HepG2 (cell line): ENCODE measurements at regions not wholly inside any gene's neighbourhood (a gene's known extent, or its start where the extent isn't known, plus 50 kb on each side); places are given as distances from the start of the nearest gene placed in this dataset.

Source experiments
- ATAC-seq: fragments of 200-7000 bp; cut with Tn5 transposase; 3 replicates; pipeline ENCODE4 v1.9.1; 2020; ENCODE audit warnings: mild to moderate bottlenecking, moderate library complexity
- BruUV-seq: library from RNA; stranded (reverse); fragments of 400-500 nt; replicated peaks from 2 replicates; lab custom pipeline; 2021; lab: Mats Ljungman, UMichigan
- CTCF ChIA-PET: fragments of 300-600 bp; formaldehyde crosslinking; extraction: SDS; loops from one replicate; lab custom pipeline; 2021; ENCODE audit warnings: low total read pairs, inconsistent platforms, low intra/inter-chr PET ratio; lab: Yijun Ruan, JAX
- POLR2A ChIA-PET: fragments of 350-600 bp; sonication (Branson Sonifier 250); formaldehyde crosslinking; loops from one replicate; lab custom pipeline; 2020; ENCODE audit warnings: antibody characterized with exemption, inconsistent platforms; lab: Yijun Ruan, JAX
- DNase-seq: peaks from one replicate; pipeline ENCODE4 v3.0.0-alpha.2; 2015; ENCODE audit warnings: low spot score
- FAIRE-seq: peaks from 3 replicates; lab custom pipeline; 2011; peaks lifted over from hg19 to GRCh38; lab: Jason Lieb, UNC
- H2AFZ ChIP-seq: one replicate; pipeline ENCODE4 v1.6.1; 2011; ENCODE audit warnings: low read length, inconsistent platforms
- H3K27ac ChIP-seq: fragments of 300-600 bp; 3 replicates; pipeline ENCODE4 v1.8.0; 2011; ENCODE audit warnings: mixed run types, mild to moderate bottlenecking, mixed read lengths, low read length, inconsistent platforms; ENCODE audit not compliant: insufficient read depth; ENCODE audit errors: extremely low read length
- H3K27me3 ChIP-seq, 2 experiments: fragments of 200-600 bp in 1 of 2; 2 replicates in 1 of 2; 3 replicates in 1 of 2; pipeline versions ENCODE4 v1.6.0 to v1.8.0; 2011; ENCODE audit warnings: low read length in 2 of 2, mild to moderate bottlenecking in 2 of 2, moderate library complexity in 2 of 2, inconsistent platforms in 1 of 2; ENCODE audit not compliant: insufficient read depth in 2 of 2, control insufficient read depth in 1 of 2
- H3K36me3 ChIP-seq, 2 experiments: fragments of 200-600 bp in 1 of 2; replicated peaks in 1 of 2; 2 replicates in 1 of 2; 3 replicates in 1 of 2; pipeline versions ENCODE4 v1.5.1 to v1.8.0; 2011; ENCODE audit warnings: low read length in 2 of 2, inconsistent platforms in 1 of 2; ENCODE audit not compliant: insufficient read depth in 2 of 2, control insufficient read depth in 1 of 2
- H3K4me1 ChIP-seq: 2 replicates; pipeline ENCODE4 v1.5.1; 2012; ENCODE audit warnings: low read length, inconsistent platforms; ENCODE audit not compliant: insufficient read depth
- H3K4me2 ChIP-seq: 2 replicates; pipeline ENCODE4 v1.6.0; 2011; ENCODE audit warnings: low read depth, low read length, inconsistent platforms
- H3K4me3 ChIP-seq, 3 experiments: fragments of 200-600 bp in 1 of 3; sonication (generic), shearing (Covaris generic) in 1 of 3; replicated peaks in 1 of 3; 2 replicates each; pipeline ENCODE4 v1.5.1; 2011 to 2016; ENCODE audit warnings: low read length in 3 of 3, inconsistent platforms in 2 of 3, low read depth in 2 of 3, mild to moderate bottlenecking in 2 of 3, control low read depth in 1 of 3, mixed read lengths in 1 of 3; ENCODE audit not compliant: insufficient read depth in 1 of 3
- H3K79me2 ChIP-seq: one replicate; pipeline ENCODE4 v1.6.1; 2011; ENCODE audit warnings: low read length, inconsistent platforms; ENCODE audit not compliant: insufficient read depth
- H3K9ac ChIP-seq: 2 replicates; pipeline ENCODE4 v1.6.0; 2011; ENCODE audit warnings: mild to moderate bottlenecking, low read depth, low read length, inconsistent platforms; ENCODE audit not compliant: insufficient read depth
- H3K9me3 ChIP-seq: 2 replicates; pipeline ENCODE4 v1.5.1; 2012; ENCODE audit warnings: mild to moderate bottlenecking, low read length
- H4K20me1 ChIP-seq: 2 replicates; pipeline ENCODE4 v1.6.0; 2011; ENCODE audit warnings: inconsistent platforms, mild to moderate bottlenecking, low read length, moderate library complexity; ENCODE audit not compliant: insufficient read depth
- ATM ChIP-seq: fragments of 450-650 bp; IDR thresholded peaks from 2 replicates; pipeline ENCODE4 v1.7.1; 2017; ENCODE audit warnings: mild to moderate bottlenecking, borderline replicate concordance
- JARID2 ChIP-seq: sonication (generic); formaldehyde crosslinking; IDR thresholded peaks from 2 replicates; pipeline ENCODE4 v1.8.1; 2023; ENCODE audit warnings: missing genetic modification reagents, inconsistent platforms; ENCODE audit not compliant: insufficient replicate concordance
- KDM3A ChIP-seq: IDR thresholded peaks from 2 replicates; pipeline ENCODE4 v1.6.1; 2018; ENCODE audit warnings: low read depth, missing compliant biosample characterization
- SMARCE1 ChIP-seq: fragments of 450-650 bp; IDR thresholded peaks from 2 replicates; pipeline ENCODE4 v1.6.1; 2017; ENCODE audit warnings: borderline replicate concordance
- TCF7L2 ChIP-seq: IDR thresholded peaks from 2 replicates; pipeline ENCODE4 v1.6.1; 2011; ENCODE audit warnings: mild to moderate bottlenecking, low read depth, low read length, moderate library complexity
- in situ Hi-C: cut with HindIII; loops from 2 replicates; pipeline ENCODE4 v1.10.0; 2017; ENCODE audit warnings: low pct_unique_long_range_greater_than_20kb; ENCODE audit not compliant: extremely low pct_ligation_motif_present
- intact Hi-C: fragments of 100-400 bp; cut with micrococcal nuclease; formaldehyde crosslinking; loops from one replicate; pipeline ENCODE4 v1.10.0; 2022; ENCODE audit not compliant: unreplicated experiment
- TF ChIP-seq, protein P1 (sequence below): sonication (generic); formaldehyde crosslinking; IDR thresholded peaks from 2 replicates; pipeline ENCODE4 v1.5.1; 2020; ENCODE audit warnings: mild to moderate bottlenecking, missing genetic modification reagents, moderate library complexity
- TF ChIP-seq, protein P2 (sequence below): sonication (generic); formaldehyde crosslinking; IDR thresholded peaks from 2 replicates; pipeline ENCODE4 v1.4.0; 2020; ENCODE audit warnings: missing genetic modification reagents
- TF ChIP-seq, protein P3 (sequence below): sonication (generic); formaldehyde crosslinking; IDR thresholded peaks from 2 replicates; pipeline ENCODE4 v1.4.0; 2020; ENCODE audit warnings: missing genetic modification reagents
- TF ChIP-seq, protein P4 (sequence below): sonication (generic); formaldehyde crosslinking; IDR thresholded peaks from 2 replicates; pipeline ENCODE4 v1.5.1; 2020; ENCODE audit warnings: mild to moderate bottlenecking, missing genetic modification reagents, moderate library complexity
- TF ChIP-seq, protein P5 (sequence below), 2 experiments: sonication (generic) in 1 of 2; formaldehyde crosslinking in 1 of 2; IDR thresholded peaks; 2 replicates each; pipeline versions ENCODE4 v1.4.0 to v1.6.1; 2016 to 2020; ENCODE audit warnings: borderline replicate concordance in 1 of 2, low read depth in 1 of 2, mild to moderate bottlenecking in 1 of 2, missing genetic modification reagents in 1 of 2

DNA sequence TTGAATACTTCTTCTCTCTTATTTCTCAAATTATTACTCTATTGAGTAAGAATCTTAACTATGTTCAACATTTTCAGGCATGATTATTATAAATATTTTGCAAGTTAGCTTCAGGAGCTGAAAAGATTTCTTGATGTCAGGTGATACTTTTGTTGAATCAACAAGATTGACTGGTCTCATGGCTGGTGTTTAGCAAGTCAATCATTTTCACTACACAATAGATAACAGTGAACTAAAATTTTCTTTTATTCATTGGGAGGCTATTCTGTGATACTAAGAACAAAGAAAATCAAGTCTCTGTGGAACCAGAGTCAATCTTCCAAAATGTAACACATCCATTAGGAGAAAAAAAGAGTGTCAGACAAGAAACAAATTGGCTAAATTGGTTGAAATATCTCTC, 476.7 kb downstream of the CNTN3 start:
- Histone ChIP-seq H3K9me3 (peaks cover 20% of the 10 kb centered on the region), H3K9ac (no peak overlapping the region), H3K36me3 (no peaks in the 10 kb centered on the region), H4K20me1 (no peaks in the 10 kb centered on the region), H3K4me3 (no peak overlapping the region), H3K27ac (no peak overlapping the region), H3K27me3 (no peaks in the 10 kb centered on the region), H3K4me1 (no peaks in the 10 kb centered on the region), H2AFZ (no peak overlapping the region), H3K79me2 (no peaks in the 10 kb centered on the region), H3K4me2 (no peak overlapping the region)
- DNase-seq (no peak), FAIRE-seq (no peak), ATAC-seq (no peak)
- intact Hi-C loops = no loop called here
- in situ Hi-C loops = no loop called here
- no TSS peak for BruUV-seq
- POLR2A ChIA-PET = no interaction called here
- CTCF ChIA-PET = no interaction called here
- no peak for TF ChIP-seq TCF7L2
- TF ChIP-seq, protein P1, sequence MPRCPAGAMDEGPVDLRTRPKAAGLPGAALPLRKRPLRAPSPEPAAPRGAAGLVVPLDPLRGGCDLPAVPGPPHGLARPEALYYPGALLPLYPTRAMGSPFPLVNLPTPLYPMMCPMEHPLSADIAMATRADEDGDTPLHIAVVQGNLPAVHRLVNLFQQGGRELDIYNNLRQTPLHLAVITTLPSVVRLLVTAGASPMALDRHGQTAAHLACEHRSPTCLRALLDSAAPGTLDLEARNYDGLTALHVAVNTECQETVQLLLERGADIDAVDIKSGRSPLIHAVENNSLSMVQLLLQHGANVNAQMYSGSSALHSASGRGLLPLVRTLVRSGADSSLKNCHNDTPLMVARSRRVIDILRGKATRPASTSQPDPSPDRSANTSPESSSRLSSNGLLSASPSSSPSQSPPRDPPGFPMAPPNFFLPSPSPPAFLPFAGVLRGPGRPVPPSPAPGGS = no peak
- TF ChIP-seq, protein P2, sequence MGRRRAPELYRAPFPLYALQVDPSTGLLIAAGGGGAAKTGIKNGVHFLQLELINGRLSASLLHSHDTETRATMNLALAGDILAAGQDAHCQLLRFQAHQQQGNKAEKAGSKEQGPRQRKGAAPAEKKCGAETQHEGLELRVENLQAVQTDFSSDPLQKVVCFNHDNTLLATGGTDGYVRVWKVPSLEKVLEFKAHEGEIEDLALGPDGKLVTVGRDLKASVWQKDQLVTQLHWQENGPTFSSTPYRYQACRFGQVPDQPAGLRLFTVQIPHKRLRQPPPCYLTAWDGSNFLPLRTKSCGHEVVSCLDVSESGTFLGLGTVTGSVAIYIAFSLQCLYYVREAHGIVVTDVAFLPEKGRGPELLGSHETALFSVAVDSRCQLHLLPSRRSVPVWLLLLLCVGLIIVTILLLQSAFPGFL (CRISPR knock-in tag) = no peak
- TF ChIP-seq, protein P3, sequence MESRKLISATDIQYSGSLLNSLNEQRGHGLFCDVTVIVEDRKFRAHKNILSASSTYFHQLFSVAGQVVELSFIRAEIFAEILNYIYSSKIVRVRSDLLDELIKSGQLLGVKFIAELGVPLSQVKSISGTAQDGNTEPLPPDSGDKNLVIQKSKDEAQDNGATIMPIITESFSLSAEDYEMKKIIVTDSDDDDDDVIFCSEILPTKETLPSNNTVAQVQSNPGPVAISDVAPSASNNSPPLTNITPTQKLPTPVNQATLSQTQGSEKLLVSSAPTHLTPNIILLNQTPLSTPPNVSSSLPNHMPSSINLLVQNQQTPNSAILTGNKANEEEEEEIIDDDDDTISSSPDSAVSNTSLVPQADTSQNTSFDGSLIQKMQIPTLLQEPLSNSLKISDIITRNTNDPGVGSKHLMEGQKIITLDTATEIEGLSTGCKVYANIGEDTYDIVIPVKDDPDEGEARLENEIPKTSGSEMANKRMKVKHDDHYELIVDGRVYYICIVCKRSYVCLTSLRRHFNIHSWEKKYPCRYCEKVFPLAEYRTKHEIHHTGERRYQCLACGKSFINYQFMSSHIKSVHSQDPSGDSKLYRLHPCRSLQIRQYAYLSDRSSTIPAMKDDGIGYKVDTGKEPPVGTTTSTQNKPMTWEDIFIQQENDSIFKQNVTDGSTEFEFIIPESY (CRISPR knock-in tag) = no peak
- no peak for TF ChIP-seq ATM
- TF ChIP-seq, protein P4, sequence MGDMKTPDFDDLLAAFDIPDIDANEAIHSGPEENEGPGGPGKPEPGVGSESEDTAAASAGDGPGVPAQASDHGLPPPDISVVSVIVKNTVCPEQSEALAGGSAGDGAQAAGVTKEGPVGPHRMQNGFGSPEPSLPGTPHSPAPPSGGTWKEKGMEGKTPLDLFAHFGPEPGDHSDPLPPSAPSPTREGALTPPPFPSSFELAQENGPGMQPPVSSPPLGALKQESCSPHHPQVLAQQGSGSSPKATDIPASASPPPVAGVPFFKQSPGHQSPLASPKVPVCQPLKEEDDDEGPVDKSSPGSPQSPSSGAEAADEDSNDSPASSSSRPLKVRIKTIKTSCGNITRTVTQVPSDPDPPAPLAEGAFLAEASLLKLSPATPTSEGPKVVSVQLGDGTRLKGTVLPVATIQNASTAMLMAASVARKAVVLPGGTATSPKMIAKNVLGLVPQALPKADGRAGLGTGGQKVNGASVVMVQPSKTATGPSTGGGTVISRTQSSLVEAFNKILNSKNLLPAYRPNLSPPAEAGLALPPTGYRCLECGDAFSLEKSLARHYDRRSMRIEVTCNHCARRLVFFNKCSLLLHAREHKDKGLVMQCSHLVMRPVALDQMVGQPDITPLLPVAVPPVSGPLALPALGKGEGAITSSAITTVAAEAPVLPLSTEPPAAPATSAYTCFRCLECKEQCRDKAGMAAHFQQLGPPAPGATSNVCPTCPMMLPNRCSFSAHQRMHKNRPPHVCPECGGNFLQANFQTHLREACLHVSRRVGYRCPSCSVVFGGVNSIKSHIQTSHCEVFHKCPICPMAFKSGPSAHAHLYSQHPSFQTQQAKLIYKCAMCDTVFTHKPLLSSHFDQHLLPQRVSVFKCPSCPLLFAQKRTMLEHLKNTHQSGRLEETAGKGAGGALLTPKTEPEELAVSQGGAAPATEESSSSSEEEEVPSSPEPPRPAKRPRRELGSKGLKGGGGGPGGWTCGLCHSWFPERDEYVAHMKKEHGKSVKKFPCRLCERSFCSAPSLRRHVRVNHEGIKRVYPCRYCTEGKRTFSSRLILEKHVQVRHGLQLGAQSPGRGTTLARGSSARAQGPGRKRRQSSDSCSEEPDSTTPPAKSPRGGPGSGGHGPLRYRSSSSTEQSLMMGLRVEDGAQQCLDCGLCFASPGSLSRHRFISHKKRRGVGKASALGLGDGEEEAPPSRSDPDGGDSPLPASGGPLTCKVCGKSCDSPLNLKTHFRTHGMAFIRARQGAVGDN (CRISPR knock-in tag) = no peak
- TF ChIP-seq KDM3A (CRISPR knock-in tag) = no peak
- no peak for TF ChIP-seq JARID2 (CRISPR knock-in tag)
- TF ChIP-seq, protein P5, sequence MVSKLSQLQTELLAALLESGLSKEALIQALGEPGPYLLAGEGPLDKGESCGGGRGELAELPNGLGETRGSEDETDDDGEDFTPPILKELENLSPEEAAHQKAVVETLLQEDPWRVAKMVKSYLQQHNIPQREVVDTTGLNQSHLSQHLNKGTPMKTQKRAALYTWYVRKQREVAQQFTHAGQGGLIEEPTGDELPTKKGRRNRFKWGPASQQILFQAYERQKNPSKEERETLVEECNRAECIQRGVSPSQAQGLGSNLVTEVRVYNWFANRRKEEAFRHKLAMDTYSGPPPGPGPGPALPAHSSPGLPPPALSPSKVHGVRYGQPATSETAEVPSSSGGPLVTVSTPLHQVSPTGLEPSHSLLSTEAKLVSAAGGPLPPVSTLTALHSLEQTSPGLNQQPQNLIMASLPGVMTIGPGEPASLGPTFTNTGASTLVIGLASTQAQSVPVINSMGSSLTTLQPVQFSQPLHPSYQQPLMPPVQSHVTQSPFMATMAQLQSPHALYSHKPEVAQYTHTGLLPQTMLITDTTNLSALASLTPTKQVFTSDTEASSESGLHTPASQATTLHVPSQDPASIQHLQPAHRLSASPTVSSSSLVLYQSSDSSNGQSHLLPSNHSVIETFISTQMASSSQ (IDR thresholded peaks at IDR 0.05; ENCODE audit: low read depth) = no peak
- TF ChIP-seq, protein P5 (CRISPR knock-in tag; IDR thresholded peaks at IDR 0.05; ENCODE audit: borderline replicate concordance) = no peak
- TF ChIP-seq SMARCE1 = no peak
